ENCODE measurements at regions not wholly inside any gene's neighbourhood (a gene's known extent, or its start where the extent isn't known, plus 50 kb on each side); places are given as distances from the start of the nearest gene placed in this dataset.

GRCh38 chr2:215598376-215598975 is 162.6 kb upstream of the FN1 start:
- TF ChIP-seq CTCF (IDR thresholded peaks at IDR 0.05; ENCODE audit: low read depth, low read length): no peak
- H3K4me3 ChIP-seq (ENCODE audit: low read depth, low read length): no peak overlapping the region

- TF ChIP-seq CTCF (IDR thresholded peaks at IDR 0.05; ENCODE audit: low read depth, low read length): no peak
- no peak overlapping the region for H3K4me3 ChIP-seq (ENCODE audit: low read depth, low read length)
These were observed 161.7 kb upstream of the FN1 start for GRCh38 chr2:215597577-215597976.

- H3K4me3 ChIP-seq (ENCODE audit: low read depth, low read length): no peak overlapping the region
- TF ChIP-seq CTCF (IDR thresholded peaks at IDR 0.05; ENCODE audit: low read depth, low read length): no peak
These were observed 158.9 kb upstream of the FN1 start for GRCh38 chr2:215594766-215595165.

GRCh38 chr2:215590010-215590745 is 154.3 kb upstream of the FN1 start:
- TF ChIP-seq CTCF (IDR thresholded peaks at IDR 0.05; ENCODE audit: low read depth, low read length): no peak
- no peak overlapping the region for H3K4me3 ChIP-seq (ENCODE audit: low read depth, low read length)

- TF ChIP-seq CTCF (IDR thresholded peaks at IDR 0.05; ENCODE audit: low read depth, low read length): no peak
- no peak overlapping the region for H3K4me3 ChIP-seq (ENCODE audit: low read depth, low read length)
These were observed 148.0 kb upstream of the FN1 start for GRCh38 chr2:215583881-215584280.

- no peak overlapping the region for H3K4me3 ChIP-seq (ENCODE audit: low read depth, low read length)
- no peak for TF ChIP-seq CTCF (IDR thresholded peaks at IDR 0.05; ENCODE audit: low read depth, low read length)
These were observed 143.9 kb upstream of the FN1 start for GRCh38 chr2:215579809-215580208.

GRCh38 chr2:215577356-215577755 is 141.5 kb upstream of the FN1 start:
- no peak overlapping the region for H3K4me3 ChIP-seq (ENCODE audit: low read depth, low read length)
- TF ChIP-seq CTCF (IDR thresholded peaks at IDR 0.05; ENCODE audit: low read depth, low read length): no peak

All from WI38 (cell line).